ENCODE measurements at regions not wholly inside any gene's neighbourhood (a gene's known extent, or its start where the extent isn't known, plus 50 kb on each side); places are given as distances from the start of the nearest gene placed in this dataset.
"Not testable (repeated sequence)": the region's sequence is repeated elsewhere in the genome, so short reads cannot be mapped to it uniquely, and the experiment has no call there.

DNA sequence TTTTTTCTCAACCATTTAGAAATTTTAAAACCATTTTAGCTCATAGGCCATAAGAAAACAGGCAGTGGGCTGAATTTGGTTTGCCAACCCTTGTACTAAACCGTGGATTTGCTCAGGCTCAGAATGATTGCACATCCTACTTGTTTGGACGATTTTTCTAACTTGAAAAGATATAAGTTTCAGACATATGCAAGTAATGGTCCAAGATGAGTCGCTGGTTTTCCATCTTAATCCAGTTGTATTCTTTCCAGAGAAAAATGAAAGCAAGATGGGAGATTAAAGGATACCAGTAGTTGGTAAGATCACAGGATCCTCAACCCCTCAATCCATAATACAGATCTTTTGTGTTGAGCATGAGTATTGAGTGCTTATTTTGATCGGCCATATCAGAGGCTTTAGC lies 250.9 kb downstream of the TINAG start:
- Histone ChIP-seq H3K4me3 (ENCODE audit: low read depth, low read length) (no peak overlapping the region), H3K9me3 (ENCODE audit: severe bottlenecking) (no peaks in the 10 kb centered on the region), H3K36me3 (no peaks in the 10 kb centered on the region), H3K27ac (no peak overlapping the region), H3K27me3 (ENCODE audit: insufficient read depth, low read depth, severe bottlenecking) (peaks cover 7% of the 10 kb centered on the region)
- no peak for DNase-seq
- no peak for TF ChIP-seq CTCF (IDR thresholded peaks at IDR 0.05; ENCODE audit: low read depth, low read length)

GRCh38 chr6:54564188-54564587 lies 255.9 kb downstream of the TINAG start:
- H3K27me3 ChIP-seq (ENCODE audit: insufficient read depth, low read depth, severe bottlenecking); H3K9me3 ChIP-seq (ENCODE audit: severe bottlenecking); H3K4me3 ChIP-seq (ENCODE audit: low read depth, low read length); DNase-seq; H3K36me3 ChIP-seq; H3K27ac ChIP-seq: not testable (repeated sequence)

- H3K36me3 ChIP-seq = no peaks in the 10 kb centered on the region
- no peak for TF ChIP-seq CTCF (IDR thresholded peaks at IDR 0.05; ENCODE audit: low read depth, low read length)
- no peak for DNase-seq
- H3K27me3 ChIP-seq (ENCODE audit: insufficient read depth, low read depth, severe bottlenecking) = peaks cover 12% of the 10 kb centered on the region
- peaks cover 3% of the 10 kb centered on the region for H3K9me3 ChIP-seq (ENCODE audit: severe bottlenecking)
- H3K4me3 ChIP-seq (ENCODE audit: low read depth, low read length) = no peak overlapping the region
- H3K27ac ChIP-seq = no peak overlapping the region
Measured at GRCh38 chr6:54574671-54575070, 266.4 kb downstream of the TINAG start.

GRCh38 chr6:54578261-54578660 lies 268.3 kb upstream of the FAM83B start:
- Histone ChIP-seq H3K36me3 (no peaks in the 10 kb centered on the region), H3K27me3 (ENCODE audit: insufficient read depth, low read depth, severe bottlenecking) (peaks cover 12% of the 10 kb centered on the region), H3K9me3 (ENCODE audit: severe bottlenecking) (no peaks in the 10 kb centered on the region), H3K27ac (no peak overlapping the region), H3K4me3 (ENCODE audit: low read depth, low read length) (no peak overlapping the region)
- no peak for TF ChIP-seq CTCF (IDR thresholded peaks at IDR 0.05; ENCODE audit: low read depth, low read length)
- DNase-seq = no peak

DNA sequence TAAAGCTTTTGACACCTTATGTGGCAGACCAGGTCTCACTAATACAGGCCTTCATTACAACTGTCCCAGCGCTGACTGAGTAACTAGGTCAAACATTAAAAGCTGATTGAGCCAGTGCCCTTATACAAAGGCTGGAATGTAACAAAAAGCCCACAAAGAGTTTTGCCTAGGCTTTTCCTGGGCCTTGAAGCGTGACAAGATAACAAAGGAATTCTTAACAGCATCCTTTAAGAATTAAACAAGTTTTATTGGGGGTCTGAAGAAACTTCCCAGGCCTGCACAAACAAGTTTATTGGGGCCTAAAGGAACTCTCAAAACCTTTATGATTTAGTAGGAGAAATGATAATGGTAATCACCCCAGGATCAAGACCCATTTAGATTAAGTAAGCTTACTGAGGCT lies 267.6 kb upstream of the FAM83B start:
- H3K9me3 ChIP-seq (ENCODE audit: severe bottlenecking) = no peaks in the 10 kb centered on the region
- no peak overlapping the region for H3K27ac ChIP-seq
- no peaks in the 10 kb centered on the region for H3K36me3 ChIP-seq
- no peak overlapping the region for H3K4me3 ChIP-seq (ENCODE audit: low read depth, low read length)
- no peak for TF ChIP-seq CTCF (IDR thresholded peaks at IDR 0.05; ENCODE audit: low read depth, low read length)
- no peak for DNase-seq
- H3K27me3 ChIP-seq (ENCODE audit: insufficient read depth, low read depth, severe bottlenecking) = peaks cover 12% of the 10 kb centered on the region

- DNase-seq = no peak
Measured at GRCh38 chr6:54586251-54586650, 260.3 kb upstream of the FAM83B start.

More at GRCh38 chr6:54586251-54586650, 260.3 kb upstream of the FAM83B start:
- Histone ChIP-seq H3K36me3 (no peaks in the 10 kb centered on the region), H3K27me3 (ENCODE audit: insufficient read depth, low read depth, severe bottlenecking) (peaks cover 3% of the 10 kb centered on the region), H3K4me3 (ENCODE audit: low read depth, low read length) (no peak overlapping the region), H3K27ac (no peak overlapping the region), H3K9me3 (ENCODE audit: severe bottlenecking) (no peaks in the 10 kb centered on the region)
- TF ChIP-seq CTCF (IDR thresholded peaks at IDR 0.05; ENCODE audit: low read depth, low read length) = no peak

All from WERI-Rb-1 (cell line).